ENCODE measurements at regions not wholly inside any gene's neighbourhood (a gene's known extent, or its start where the extent isn't known, plus 50 kb on each side); places are given as distances from the start of the nearest gene placed in this dataset.
A peak's percentile ranks its signal among the peaks of the same experiment; 100 is the strongest.

DNA sequence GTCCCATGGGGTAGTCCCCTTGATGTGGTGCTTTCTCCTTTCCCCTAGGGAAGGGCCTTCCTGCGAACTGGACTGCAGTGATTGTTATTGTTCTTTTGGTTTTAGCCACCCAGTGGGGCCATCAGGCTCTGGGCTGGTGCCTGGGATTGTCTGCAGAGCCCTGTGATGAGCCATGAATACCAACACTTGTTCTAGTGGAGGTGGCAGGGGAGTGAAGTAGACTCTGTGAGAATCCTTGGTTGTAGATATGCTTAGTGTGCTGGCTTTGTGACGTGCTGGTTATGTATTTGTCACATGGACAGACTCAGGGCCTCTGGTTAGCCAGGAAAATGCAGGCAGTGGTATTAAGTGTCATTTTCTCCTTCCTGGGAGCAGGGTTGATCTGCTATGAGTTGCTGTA, 51.8 kb upstream of the NDUFB4 start:
- no peak for DNase-seq (ENCODE audit: low spot score)

DNA sequence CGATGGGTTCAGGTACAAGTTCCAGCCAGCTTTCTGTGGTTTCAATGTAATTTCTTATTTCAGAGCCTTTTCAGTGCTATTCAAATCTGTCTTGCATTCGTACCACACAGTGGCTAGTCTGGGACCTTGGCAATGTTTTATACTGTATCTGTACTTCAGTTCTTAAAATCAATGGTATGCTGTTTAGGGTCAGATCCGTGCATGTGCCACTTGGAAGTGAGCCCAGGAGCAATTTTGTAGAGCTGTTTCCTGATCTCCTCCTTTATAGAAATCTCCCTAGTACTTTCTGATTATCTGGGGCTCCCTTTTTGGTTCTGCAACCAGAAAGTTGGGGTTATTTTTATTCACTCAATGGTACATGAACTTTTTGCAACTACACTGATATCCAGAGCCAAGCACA, 59.5 kb upstream of the NDUFB4 start:
- DNase-seq (ENCODE audit: low spot score): no peak

DNA sequence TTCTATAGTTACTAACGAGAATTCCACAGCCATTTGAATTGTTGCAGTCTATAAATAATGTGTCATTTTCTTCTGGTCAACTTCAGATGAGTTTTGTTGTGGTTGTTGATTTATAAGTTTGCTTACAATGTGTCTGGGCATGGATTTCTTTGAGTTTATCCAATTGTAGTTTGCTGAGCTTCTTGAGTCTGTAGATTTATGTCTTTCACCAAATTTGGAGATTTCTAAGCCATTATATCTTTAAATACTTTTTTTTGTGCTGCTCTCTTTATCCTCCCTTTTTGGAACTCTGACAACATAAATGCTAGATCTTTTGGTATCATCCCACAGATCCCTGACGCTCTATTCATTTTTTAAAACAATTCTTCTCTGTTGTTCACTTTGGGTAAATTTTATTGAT, 63.2 kb upstream of the NDUFB4 start:
- DNase-seq (ENCODE audit: low spot score): no peak

DNA sequence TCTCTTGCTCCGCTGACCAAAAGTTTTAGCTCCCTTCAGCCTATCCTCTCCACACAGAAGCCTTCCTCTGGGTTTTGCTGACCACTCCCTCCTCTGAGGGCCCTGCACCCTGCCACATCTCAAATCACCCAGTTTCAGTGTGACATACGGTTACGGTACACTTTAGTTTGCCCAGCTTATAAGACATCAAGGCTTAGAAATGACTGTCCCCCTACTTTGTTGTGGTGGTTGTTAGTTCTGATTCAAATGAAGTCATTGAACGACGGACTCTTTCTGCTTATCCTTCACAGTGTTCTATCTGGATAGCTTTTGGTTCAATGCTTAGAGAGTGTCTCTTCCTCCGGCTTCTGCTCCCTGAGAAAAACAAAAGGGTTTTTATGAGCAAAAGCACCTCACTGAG, 68.0 kb upstream of the NDUFB4 start:
- DNase-seq (ENCODE audit: low spot score): no peak

DNA sequence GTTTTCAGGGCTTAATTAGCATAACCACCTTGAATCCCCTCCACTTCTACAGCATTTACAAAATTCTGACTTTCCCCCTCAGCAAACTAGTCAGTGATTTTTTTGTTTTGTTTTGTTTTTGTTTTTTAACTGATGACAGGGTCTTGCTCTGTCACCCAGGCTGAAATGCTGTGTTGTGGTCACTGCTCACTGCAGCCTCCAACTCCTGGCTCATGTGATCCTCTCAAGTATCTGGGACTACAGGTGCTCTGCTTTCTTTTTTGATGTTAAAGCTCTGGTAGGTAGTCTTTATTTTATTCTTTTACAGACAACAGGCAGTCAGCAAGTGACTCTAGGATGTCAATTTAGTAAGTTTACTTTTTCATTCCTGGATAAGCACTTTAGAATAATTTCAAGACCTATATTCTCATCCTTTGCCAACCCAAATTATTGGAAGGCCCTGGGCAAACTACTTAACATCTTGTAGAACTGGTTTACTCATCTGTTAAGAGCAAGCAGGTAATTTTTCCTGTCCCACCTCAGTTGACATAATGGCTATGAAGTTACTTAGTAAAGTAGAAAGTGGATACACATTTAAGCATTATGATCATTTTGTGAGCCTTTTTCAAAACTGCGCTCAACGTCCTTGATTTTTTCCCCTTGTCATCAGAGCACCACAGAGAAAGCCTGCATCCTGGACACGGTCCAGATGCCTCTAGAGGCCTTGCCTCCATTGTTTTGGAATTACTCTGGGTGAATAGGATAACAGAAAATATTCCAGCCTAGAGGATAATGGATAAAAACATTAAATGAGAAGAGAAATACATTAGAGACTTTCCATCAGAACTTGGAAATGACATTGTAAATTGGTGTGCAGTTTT, 69.9 kb upstream of the NDUFB4 start:
- no peak for DNase-seq (ENCODE audit: low spot score)

DNA sequence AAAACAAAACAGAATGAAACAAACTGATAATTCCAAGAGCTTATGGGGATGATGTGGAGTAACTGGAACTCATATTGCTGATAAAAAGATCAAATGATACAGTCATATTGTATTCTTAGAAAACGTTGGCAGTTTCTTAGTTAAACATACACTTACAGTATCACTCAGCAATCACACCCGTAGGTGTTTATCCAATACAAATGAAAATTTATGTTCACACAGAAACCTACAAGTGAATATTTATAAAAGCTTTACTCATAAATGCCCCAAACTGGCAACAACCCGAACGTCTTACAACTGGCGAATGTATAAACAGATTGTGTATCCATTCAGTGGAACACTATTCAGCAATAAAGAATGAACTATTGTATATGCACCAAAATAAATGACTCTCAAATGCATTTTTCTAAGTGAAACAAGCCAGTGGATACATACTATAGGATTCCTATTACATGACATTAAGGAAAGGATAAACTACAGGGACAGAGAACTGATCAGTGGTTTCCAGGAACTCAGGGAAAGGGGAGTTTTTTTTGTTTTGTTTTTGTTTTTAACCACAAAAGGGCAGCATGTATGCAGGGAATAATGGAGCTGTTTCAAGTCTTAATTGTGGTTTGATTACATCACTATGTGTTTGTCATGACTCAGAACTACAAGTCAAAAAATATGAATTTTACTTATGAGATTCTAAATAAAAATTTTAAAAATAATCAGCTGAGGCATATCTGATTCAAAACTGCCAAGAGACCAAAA, 71.8 kb upstream of the NDUFB4 start:
- no peak for DNase-seq (ENCODE audit: low spot score)

DNA sequence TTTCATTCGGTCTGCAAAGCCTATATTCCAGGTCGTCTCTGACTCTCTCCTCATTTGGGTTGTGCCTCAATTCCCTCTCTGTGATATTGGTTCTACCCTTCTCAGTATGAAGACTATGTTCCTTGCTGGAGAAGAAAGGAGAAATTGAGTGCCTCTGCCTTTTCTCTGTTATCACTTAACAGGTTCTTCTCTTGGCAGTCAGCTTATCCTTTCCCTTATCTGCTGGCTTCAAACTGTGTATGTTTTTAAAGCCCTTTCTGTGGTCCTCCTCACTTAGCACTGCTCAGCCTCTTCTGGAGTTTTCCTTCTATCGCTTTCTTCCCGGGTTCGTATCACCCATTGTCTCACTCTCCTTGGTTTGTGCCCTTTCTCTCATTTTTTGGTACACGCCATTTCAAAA, 65.3 kb upstream of the FSTL1 start:
- DNase-seq (ENCODE audit: low spot score): no peak

DNA sequence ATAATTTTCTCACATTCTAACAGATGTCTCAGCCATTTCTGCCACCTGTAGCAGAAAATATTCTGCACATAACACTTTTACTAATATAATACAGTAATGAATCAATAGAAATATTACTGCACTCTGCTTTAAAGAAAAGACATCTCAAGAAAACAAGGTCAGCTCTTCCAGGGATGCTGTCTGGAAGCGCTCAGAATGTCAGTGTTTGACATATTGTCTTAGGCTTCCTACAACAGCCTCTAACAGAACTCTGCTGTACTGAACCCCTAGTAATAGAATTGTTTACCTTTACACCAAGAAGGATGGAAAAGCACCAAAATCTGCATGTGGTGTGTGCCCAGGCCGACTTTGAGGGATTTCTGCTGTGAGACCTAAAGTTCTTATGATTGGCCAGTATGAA, 61.9 kb upstream of the FSTL1 start:
- DNase-seq (ENCODE audit: low spot score): no peak

DNA sequence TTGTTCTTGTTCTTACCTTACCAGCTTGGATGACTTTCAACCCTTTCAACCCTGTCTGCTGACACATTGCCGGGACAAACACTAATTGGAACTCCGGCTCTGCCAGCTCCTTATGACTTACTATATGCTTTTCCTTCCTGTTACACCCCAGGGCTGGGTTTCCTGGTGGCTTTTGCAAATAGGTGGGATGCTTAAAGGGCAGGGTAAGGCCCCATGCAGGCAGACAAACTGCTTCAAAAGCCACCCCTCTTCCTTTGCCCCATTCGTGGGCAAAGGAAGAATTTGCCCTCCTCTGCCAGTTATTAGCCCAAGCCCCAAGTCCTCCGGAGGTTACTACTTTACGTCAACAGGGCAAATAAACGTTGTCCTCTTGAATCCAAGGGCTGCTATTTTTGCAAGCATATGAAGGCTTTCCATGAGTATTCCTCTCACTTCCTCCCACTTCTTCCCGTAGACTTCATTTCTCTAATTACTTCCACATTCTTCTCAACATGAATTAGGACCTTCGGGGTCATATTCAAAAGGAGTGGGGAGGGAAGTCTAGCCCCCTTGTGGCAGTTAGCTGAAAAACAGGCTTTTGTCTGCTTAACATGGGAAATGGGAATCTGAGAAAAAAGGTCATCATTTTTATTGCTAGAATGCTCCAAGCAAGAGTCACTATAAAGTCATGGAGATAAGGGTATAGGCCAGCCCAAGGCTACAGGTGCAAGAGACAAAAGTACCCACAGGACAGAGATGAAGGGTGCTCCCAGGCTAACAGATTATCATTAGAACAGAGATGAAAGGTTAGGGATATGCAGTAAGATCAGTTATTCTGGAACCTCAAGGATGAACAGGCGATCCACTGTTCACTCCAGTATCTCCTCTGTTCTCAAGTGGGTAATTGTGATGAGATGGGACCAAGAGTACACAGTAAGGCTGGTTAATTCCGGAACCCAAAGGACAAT, 56.3 kb upstream of the FSTL1 start:
- DNase-seq (ENCODE audit: low spot score): peak; percentile 51

DNA sequence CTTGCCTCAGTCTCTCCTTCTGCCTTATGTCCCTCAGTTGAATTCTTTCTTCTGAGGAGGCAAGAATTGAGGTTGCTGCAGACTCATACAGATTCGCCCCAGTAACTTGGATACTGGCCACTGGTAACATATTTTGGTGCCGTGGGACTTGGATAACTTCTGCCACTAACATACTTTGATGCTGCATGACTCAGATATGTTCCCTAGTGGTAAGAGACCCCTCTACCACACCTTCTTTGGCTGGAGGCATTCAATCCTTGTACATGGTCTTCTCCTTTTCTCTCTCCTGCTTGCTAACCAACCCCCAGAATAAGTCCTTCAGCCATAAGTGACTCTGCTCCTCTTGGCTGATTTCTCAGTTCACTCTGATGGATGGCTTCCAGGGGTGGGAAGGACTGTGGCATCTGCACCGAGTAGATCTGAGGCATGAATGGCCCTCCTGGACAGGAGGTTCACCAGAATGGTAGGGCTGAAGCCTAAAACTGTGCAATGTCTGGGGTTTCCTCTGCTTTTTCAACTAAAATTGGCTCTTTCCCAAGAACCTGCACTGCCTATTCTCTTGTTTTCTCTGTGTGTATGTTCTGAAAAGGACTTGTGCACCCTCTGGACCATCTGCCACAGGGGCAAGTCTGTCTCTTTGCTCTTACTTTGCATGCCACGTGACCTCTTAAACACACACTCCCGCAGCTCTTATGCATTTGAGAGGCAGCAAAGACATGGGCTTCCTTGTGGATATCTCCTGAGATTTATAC, 55.5 kb upstream of the FSTL1 start:
- DNase-seq (ENCODE audit: low spot score): no peak

DNA sequence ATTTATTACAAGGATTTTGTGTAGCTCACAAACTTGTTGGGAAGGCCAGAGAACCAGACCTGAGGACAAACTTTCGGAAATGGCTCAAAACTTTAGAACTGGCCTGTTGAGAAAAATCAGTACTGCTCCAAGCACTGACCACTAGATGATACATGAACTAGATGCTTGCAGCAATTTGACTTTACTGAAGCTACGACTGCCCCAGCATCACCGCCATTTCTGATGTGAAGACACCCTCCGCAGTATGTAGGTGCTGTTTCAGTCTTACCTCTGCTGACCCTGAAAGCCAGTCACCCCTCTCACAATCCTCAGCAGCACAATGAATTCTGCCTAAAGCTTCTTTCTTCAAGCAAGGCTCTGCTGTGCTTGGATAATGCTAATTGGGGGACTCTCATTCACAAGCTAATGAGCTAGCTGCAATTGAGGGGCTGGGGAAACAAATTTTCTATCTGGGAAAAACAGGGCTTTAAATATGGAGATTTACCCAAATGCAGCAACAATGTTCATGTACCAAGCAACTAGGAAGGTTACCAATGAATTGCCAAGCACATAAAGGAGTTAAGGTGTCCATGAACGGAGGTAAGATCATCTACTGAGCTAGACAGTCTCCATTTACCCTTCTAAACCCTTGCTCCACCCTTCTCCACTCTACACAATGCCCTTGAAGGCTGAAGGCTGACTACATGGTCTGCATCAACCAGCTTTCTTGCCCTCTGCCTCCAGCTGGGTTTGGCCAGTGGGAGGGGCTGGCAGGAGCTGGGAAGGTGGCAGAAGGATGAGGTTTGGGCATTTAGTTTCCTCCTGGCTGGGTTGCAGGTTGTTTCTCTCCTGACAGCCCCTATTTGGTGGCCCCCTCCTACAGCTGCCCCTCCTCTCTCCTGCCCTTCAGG, 53.2 kb upstream of the FSTL1 start:
- no peak for DNase-seq (ENCODE audit: low spot score)

DNA sequence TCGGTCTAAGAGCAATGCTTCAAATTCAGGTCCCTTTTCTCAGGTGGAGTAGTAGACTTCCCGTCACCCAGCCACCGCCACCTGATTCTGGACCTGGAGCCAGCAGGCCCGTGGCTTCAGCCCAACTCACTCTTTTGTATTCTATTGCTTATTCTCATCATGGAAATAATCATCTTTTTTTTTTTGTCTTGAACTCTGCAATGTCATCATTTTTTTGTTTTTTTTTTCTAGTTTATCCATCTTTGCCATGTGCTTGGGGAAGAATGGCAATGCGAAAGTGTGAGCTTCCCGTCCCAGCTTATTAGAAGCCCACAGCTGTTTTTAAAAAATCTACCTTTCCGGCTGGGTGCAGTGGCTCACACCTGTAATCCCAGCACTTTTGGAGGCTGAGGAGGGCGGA, 51.3 kb upstream of the FSTL1 start:
- no peak for DNase-seq (ENCODE audit: low spot score)

Measured in LoVo (cell line).